ENCODE measurements at regions not wholly inside any gene's neighbourhood (a gene's known extent, or its start where the extent isn't known, plus 50 kb on each side); places are given as distances from the start of the nearest gene placed in this dataset.

DNA sequence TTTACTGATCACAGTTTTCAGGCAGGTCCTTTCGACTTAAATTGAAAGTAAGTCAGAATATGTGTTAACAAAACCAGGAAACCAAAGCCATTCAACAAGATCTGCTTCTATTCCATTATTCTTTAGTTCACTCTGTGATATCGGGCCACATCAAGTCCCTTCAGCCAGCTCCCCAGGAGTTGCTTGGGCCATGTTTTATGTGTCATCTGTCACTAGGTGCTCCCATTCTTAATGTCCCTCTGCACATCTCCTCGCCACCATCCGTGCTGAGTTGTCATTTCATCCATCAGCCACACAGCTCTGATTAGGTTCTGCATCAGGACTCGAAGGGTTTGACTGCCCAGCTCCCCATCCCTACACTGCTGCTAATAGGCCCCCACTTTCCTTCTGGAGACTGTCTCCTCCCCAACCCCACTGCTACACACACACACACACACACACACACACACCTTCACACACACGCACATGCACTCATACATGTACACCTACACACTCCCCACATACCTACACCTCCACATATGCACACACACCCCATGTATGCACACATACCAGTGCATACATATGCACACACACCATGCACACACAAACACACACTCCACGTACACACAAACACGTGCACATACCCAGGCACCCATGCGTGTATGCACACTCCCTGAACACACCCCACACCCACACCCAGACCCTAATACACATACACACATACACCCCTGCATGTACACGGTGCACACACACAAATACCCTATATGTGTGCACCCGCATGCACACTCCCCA, 143.3 kb upstream of the GMDS start:
- peaks cover 4% of the 10 kb centered on the region for H3K27me3 Mint-ChIP-seq (ENCODE audit: unreplicated experiment)
- H3K9me3 Mint-ChIP-seq (ENCODE audit: unreplicated experiment): peaks cover 1% of the 10 kb centered on the region
- no peak for DNase-seq
- H3K36me3 Mint-ChIP-seq (ENCODE audit: unreplicated experiment): peaks cover 4% of the 10 kb centered on the region
- TF ChIP-seq, protein P1, sequence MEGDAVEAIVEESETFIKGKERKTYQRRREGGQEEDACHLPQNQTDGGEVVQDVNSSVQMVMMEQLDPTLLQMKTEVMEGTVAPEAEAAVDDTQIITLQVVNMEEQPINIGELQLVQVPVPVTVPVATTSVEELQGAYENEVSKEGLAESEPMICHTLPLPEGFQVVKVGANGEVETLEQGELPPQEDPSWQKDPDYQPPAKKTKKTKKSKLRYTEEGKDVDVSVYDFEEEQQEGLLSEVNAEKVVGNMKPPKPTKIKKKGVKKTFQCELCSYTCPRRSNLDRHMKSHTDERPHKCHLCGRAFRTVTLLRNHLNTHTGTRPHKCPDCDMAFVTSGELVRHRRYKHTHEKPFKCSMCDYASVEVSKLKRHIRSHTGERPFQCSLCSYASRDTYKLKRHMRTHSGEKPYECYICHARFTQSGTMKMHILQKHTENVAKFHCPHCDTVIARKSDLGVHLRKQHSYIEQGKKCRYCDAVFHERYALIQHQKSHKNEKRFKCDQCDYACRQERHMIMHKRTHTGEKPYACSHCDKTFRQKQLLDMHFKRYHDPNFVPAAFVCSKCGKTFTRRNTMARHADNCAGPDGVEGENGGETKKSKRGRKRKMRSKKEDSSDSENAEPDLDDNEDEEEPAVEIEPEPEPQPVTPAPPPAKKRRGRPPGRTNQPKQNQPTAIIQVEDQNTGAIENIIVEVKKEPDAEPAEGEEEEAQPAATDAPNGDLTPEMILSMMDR (IDR thresholded peaks at IDR 0.05; ENCODE audit: partially characterized antibody, unreplicated experiment): no peak
- no peak overlapping the region for H3K4me3 Mint-ChIP-seq (ENCODE audit: unreplicated experiment)
- H3K27ac Mint-ChIP-seq (ENCODE audit: unreplicated experiment): no peak overlapping the region
- no peaks in the 10 kb centered on the region for H3K4me1 Mint-ChIP-seq (ENCODE audit: low read depth, unreplicated experiment)

DNA sequence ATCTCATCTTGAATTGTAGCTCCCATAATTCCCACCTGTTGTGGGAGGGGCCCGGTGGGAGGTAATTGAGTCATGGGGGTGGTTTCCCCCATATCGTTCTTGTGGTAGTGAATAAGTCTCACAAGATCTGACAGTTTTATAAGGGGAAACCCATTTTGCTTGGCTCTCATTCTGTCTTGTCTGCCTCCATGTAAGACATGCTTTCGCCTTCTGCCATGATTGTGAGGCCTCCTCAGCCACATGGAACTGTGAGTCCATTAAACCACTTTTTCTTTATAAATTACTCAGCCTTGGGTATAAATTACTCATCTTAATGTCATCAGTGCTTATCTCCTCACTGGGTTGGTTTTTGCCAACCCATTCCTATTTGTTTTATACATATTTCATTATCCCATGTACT, 142.0 kb upstream of the GMDS start:
- no peak for DNase-seq
- Mint-ChIP-seq H3K9me3 (ENCODE audit: unreplicated experiment) (peaks cover 1% of the 10 kb centered on the region), H3K4me3 (ENCODE audit: unreplicated experiment) (no peak overlapping the region), H3K36me3 (ENCODE audit: unreplicated experiment) (peaks cover under 1% of the 10 kb centered on the region), H3K27me3 (ENCODE audit: unreplicated experiment) (peaks cover 2% of the 10 kb centered on the region), H3K27ac (ENCODE audit: unreplicated experiment) (no peak overlapping the region), H3K4me1 (ENCODE audit: low read depth, unreplicated experiment) (no peaks in the 10 kb centered on the region)
- TF ChIP-seq, protein P1 (IDR thresholded peaks at IDR 0.05; ENCODE audit: partially characterized antibody, unreplicated experiment): no peak

DNA sequence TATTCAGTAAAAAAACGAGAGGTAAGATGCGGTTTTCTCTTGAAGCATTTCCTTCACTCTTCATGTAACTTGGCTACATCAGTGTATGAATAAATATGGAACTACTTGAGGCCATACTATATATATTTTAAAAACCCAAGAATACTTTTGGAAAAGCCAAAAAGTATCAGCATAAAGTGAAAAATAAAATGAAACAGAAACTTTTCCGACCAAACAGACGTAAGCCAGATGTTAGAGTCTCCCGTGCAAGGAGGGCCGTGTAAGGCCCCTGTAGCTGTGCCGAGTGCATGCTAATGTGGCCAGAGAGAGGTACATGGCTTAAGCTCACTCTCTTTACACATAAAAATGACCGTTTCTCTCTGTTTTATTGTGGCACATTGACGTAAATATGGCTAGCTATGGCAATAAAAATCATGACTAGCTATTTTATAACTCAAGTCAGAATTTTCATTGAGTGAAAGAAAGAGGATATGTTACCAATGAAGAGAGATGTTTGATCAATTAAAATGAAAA, 140.1 kb upstream of the GMDS start:
- Mint-ChIP-seq H3K4me3 (ENCODE audit: unreplicated experiment) (no peak overlapping the region), H3K4me1 (ENCODE audit: low read depth, unreplicated experiment) (no peaks in the 10 kb centered on the region), H3K36me3 (ENCODE audit: unreplicated experiment) (no peaks in the 10 kb centered on the region), H3K27me3 (ENCODE audit: unreplicated experiment) (no peaks in the 10 kb centered on the region), H3K27ac (ENCODE audit: unreplicated experiment) (no peak overlapping the region), H3K9me3 (ENCODE audit: unreplicated experiment) (peaks cover 1% of the 10 kb centered on the region)
- DNase-seq: no peak
- TF ChIP-seq, protein P1 (IDR thresholded peaks at IDR 0.05; ENCODE audit: partially characterized antibody, unreplicated experiment): no peak

DNA sequence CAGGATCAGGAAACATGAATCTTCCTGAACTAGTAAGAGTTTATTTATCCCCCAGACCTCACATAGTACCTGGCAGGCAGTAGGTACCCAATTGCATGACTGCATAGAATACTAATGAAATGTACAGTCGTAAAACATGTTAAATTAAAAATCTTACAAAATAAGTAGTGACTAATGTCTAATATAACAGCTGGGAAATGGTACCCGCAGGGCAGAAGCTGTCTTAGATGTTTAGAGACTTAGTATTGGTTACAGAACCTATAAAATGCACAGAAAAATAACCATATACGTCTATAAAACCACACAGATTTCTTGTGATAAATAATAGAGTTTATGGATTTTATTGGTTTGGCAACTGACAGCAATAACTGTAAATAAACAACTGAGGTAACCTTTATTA, 139.1 kb upstream of the GMDS start:
- no peaks in the 10 kb centered on the region for H3K9me3 Mint-ChIP-seq (ENCODE audit: unreplicated experiment)
- no peaks in the 10 kb centered on the region for H3K4me1 Mint-ChIP-seq (ENCODE audit: low read depth, unreplicated experiment)
- no peaks in the 10 kb centered on the region for H3K27me3 Mint-ChIP-seq (ENCODE audit: unreplicated experiment)

More for the DNA sequence above, 139.1 kb upstream of the GMDS start:
- TF ChIP-seq, protein P1 (IDR thresholded peaks at IDR 0.05; ENCODE audit: partially characterized antibody, unreplicated experiment): no peak
- no peak for DNase-seq
- no peak overlapping the region for H3K27ac Mint-ChIP-seq (ENCODE audit: unreplicated experiment)
- H3K36me3 Mint-ChIP-seq (ENCODE audit: unreplicated experiment): no peaks in the 10 kb centered on the region
- no peak overlapping the region for H3K4me3 Mint-ChIP-seq (ENCODE audit: unreplicated experiment)
